PFSK-1 (cell line): ENCODE measurements at regions not wholly inside any gene's neighbourhood (a gene's known extent, or its start where the extent isn't known, plus 50 kb on each side); places are given as distances from the start of the nearest gene placed in this dataset.

Experiments
- POLR2AphosphoS5 ChIP-seq: IDR thresholded peaks from 2 replicates; pipeline ENCODE4 v1.6.1; 2012; ENCODE audit warnings: low read depth, mild to moderate bottlenecking, control low read depth, low read length, moderate library complexity
- REST ChIP-seq, 2 experiments: IDR thresholded peaks; 2 replicates each; pipeline versions ENCODE4 v1.6.1 to v1.8.0; 2011 to 2012; ENCODE audit warnings: low read depth in 2 of 2, low read length in 2 of 2, control low read depth in 1 of 2, inconsistent platforms in 1 of 2, mild to moderate bottlenecking in 1 of 2, moderate library complexity in 1 of 2; ENCODE audit not compliant: insufficient read depth in 1 of 2
- SIN3A ChIP-seq: IDR thresholded peaks from 2 replicates; pipeline ENCODE4 v1.6.1; 2012; ENCODE audit warnings: mild to moderate bottlenecking, low read length, moderate library complexity, borderline replicate concordance; ENCODE audit not compliant: insufficient read depth
- TAF1 ChIP-seq: IDR thresholded peaks from 2 replicates; pipeline ENCODE4 v1.6.1; 2012; ENCODE audit warnings: low read length, control low read depth, borderline replicate concordance; ENCODE audit not compliant: insufficient read depth

GRCh38 chr4:74610491-74610890 is 165.6 kb downstream of the AREG start:
- no peak for TF ChIP-seq TAF1
- TF ChIP-seq REST (IDR thresholded peaks at IDR 0.05; ENCODE audit: insufficient read depth in 1 of 2, low read depth in 2 of 2, low read length in 2 of 2): no peak
- no peak for TF ChIP-seq POLR2AphosphoS5
- TF ChIP-seq SIN3A: no peak
